NCI-H2107 treated with DMSO at 0.1 percent for 48 hours (cell line): ENCODE measurements at regions not wholly inside any gene's neighbourhood (a gene's known extent, or its start where the extent isn't known, plus 50 kb on each side); places are given as distances from the start of the nearest gene placed in this dataset.

Source experiments
- DNase-seq: peaks from one replicate; lab custom pipeline; 2025; ENCODE audit not compliant: unreplicated experiment; lab: John Stamatoyannopoulos, UW

- DNase-seq: no peak
Observed at GRCh38 chr2:21281384-21281783, 157.6 kb downstream of the TDRD15 start.

GRCh38 chr2:21281791-21282514, 158.2 kb downstream of the TDRD15 start:
- no peak for DNase-seq

GRCh38 chr2:21282515-21282898, 158.7 kb downstream of the TDRD15 start:
- DNase-seq: no peak

GRCh38 chr2:21288299-21288698, 164.5 kb downstream of the TDRD15 start:
- no peak for DNase-seq

- DNase-seq: no peak
Observed at GRCh38 chr2:21288739-21289520, 165.2 kb downstream of the TDRD15 start.

GRCh38 chr2:21289551-21289950, 165.8 kb downstream of the TDRD15 start:
- no peak for DNase-seq

- DNase-seq: no peak
Observed at GRCh38 chr2:21289989-21290388, 166.2 kb downstream of the TDRD15 start.

GRCh38 chr2:21291426-21291825, 167.7 kb downstream of the TDRD15 start:
- DNase-seq: no peak

- no peak for DNase-seq
Observed at GRCh38 chr2:21294446-21294845, 170.7 kb downstream of the TDRD15 start.

GRCh38 chr2:21299411-21299810, 175.6 kb downstream of the TDRD15 start:
- no peak for DNase-seq

GRCh38 chr2:21301871-21302455, 178.2 kb downstream of the TDRD15 start:
- no peak for DNase-seq

GRCh38 chr2:21303876-21304275, 180.1 kb downstream of the TDRD15 start:
- no peak for DNase-seq

GRCh38 chr2:21305581-21305980, 181.8 kb downstream of the TDRD15 start:
- DNase-seq: no peak

GRCh38 chr2:21306235-21306634, 182.5 kb downstream of the TDRD15 start:
- DNase-seq: no peak

- no peak for DNase-seq
Observed at GRCh38 chr2:21307037-21307436, 183.3 kb downstream of the TDRD15 start.

GRCh38 chr2:21310493-21310892, 186.7 kb downstream of the TDRD15 start:
- DNase-seq: no peak

GRCh38 chr2:21314322-21314835, 190.6 kb downstream of the TDRD15 start:
- no peak for DNase-seq

- DNase-seq: no peak
Observed at GRCh38 chr2:21317131-21317530, 193.4 kb downstream of the TDRD15 start.

- no peak for DNase-seq
Observed at GRCh38 chr2:21318263-21318662, 194.5 kb downstream of the TDRD15 start.

GRCh38 chr2:21326152-21326551, 202.4 kb downstream of the TDRD15 start:
- no peak for DNase-seq

- DNase-seq: no peak
Observed at GRCh38 chr2:21328177-21328576, 204.4 kb downstream of the TDRD15 start.
